ENCODE measurements at regions not wholly inside any gene's neighbourhood (a gene's known extent, or its start where the extent isn't known, plus 50 kb on each side); places are given as distances from the start of the nearest gene placed in this dataset.

GRCh38 chr5:26669031-26669430 lies 369.4 kb downstream of the CDH9 start:
- no peak for DNase-seq

GRCh38 chr5:26666371-26666770 lies 372.0 kb downstream of the CDH9 start:
- DNase-seq: no peak

- no peak for DNase-seq
These were observed 374.9 kb downstream of the CDH9 start for GRCh38 chr5:26663500-26663899.

- no peak for DNase-seq
These were observed 375.5 kb downstream of the CDH9 start for GRCh38 chr5:26662806-26663360.

- no peak for DNase-seq
These were observed 378.3 kb downstream of the CDH9 start for GRCh38 chr5:26660116-26660515.

- DNase-seq: no peak
These were observed 389.4 kb downstream of the CDH9 start for GRCh38 chr5:26649000-26649399.

GRCh38 chr5:26647781-26648180 lies 390.6 kb downstream of the CDH9 start:
- DNase-seq: no peak

GRCh38 chr5:26645659-26646058 lies 392.7 kb downstream of the CDH9 start:
- DNase-seq: no peak

- DNase-seq: no peak
These were observed 396.9 kb downstream of the CDH9 start for GRCh38 chr5:26641492-26641891.

- DNase-seq: no peak
These were observed 413.3 kb downstream of the CDH9 start for GRCh38 chr5:26625099-26625498.

GRCh38 chr5:26622947-26623346 lies 415.4 kb downstream of the CDH9 start:
- no peak for DNase-seq

- no peak for DNase-seq
These were observed 427.8 kb downstream of the CDH9 start for GRCh38 chr5:26610577-26610976.

- DNase-seq: no peak
These were observed 436.8 kb downstream of the CDH9 start for GRCh38 chr5:26601563-26601962.

- no peak for DNase-seq
These were observed 455.9 kb downstream of the CDH9 start for GRCh38 chr5:26582350-26583045.

- DNase-seq: no peak
These were observed 458.7 kb downstream of the CDH9 start for GRCh38 chr5:26579712-26580111.

GRCh38 chr5:26578002-26578401 lies 460.4 kb downstream of the CDH9 start:
- DNase-seq: no peak

GRCh38 chr5:26572480-26572879 lies 465.9 kb downstream of the CDH9 start:
- DNase-seq: no peak

GRCh38 chr5:26569929-26570258 lies 468.5 kb downstream of the CDH9 start:
- DNase-seq: no peak

- DNase-seq: no peak
These were observed 469.0 kb downstream of the CDH9 start for GRCh38 chr5:26569241-26569928.

- no peak for DNase-seq
These were observed 470.1 kb downstream of the CDH9 start for GRCh38 chr5:26568316-26568715.

GRCh38 chr5:26563979-26564378 lies 474.4 kb downstream of the CDH9 start:
- no peak for DNase-seq

GRCh38 chr5:26553079-26553478 lies 485.3 kb downstream of the CDH9 start:
- no peak for DNase-seq

- no peak for DNase-seq
These were observed 494.4 kb downstream of the CDH9 start for GRCh38 chr5:26543987-26544386.

GRCh38 chr5:26538226-26538625 lies 500.2 kb downstream of the CDH9 start:
- no peak for DNase-seq

GRCh38 chr5:26535215-26535614 lies 503.2 kb downstream of the CDH9 start:
- DNase-seq: no peak

Data from activated T-cell treated with anti-CD3 and anti-CD28 coated beads, Interleukin-2, amount 50 U/mL, for 48 hours (primary cell).